ENCODE measurements at regions not wholly inside any gene's neighbourhood (a gene's known extent, or its start where the extent isn't known, plus 50 kb on each side); places are given as distances from the start of the nearest gene placed in this dataset.

- no peak for TF ChIP-seq CTCF (IDR thresholded peaks at IDR 0.05; ENCODE audit: insufficient read depth, low read length, poor library complexity, severe bottlenecking)
- no peak for TF ChIP-seq EZH2phosphoT487 (conservative IDR thresholded peaks at IDR 0.05; ENCODE audit: low read length)
Observed at GRCh38 chr2:181762000-181762399, 81.7 kb upstream of the NEUROD1 start.

Measured in SU-DHL-6 (cell line).